ENCODE measurements at regions not wholly inside any gene's neighbourhood (a gene's known extent, or its start where the extent isn't known, plus 50 kb on each side); places are given as distances from the start of the nearest gene placed in this dataset.

DNA sequence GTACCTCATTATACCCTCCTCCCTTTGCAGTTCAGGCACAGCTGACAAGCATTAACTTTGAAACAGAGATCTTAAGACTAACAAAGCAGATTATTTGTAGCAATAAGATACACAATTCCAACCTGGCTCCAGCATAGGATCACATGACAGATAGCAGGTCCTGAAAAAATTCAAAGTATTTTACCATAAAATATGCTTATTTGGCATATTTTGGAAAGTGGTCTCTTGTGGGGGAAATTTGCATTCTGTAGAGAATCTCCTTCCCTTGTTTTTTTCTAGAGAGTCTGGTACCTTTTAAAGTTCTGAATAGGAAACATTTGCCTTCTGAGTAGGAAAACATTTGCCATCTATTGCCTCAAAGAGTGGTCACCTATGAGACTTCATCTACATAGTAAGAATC is 212.8 kb upstream of the SH3BP4 start:
- Histone ChIP-seq H3K36me3 (ENCODE audit: control insufficient read depth, insufficient read depth, low read length) (no peaks in the 10 kb centered on the region), H3K4me3 (ENCODE audit: low read depth, low read length) (no peak overlapping the region), H3K27me3 (ENCODE audit: control insufficient read depth, insufficient read depth, low read length) (no peaks in the 10 kb centered on the region)
- DNase-seq (ENCODE audit: low read depth): no peak
- TF ChIP-seq, protein P1, sequence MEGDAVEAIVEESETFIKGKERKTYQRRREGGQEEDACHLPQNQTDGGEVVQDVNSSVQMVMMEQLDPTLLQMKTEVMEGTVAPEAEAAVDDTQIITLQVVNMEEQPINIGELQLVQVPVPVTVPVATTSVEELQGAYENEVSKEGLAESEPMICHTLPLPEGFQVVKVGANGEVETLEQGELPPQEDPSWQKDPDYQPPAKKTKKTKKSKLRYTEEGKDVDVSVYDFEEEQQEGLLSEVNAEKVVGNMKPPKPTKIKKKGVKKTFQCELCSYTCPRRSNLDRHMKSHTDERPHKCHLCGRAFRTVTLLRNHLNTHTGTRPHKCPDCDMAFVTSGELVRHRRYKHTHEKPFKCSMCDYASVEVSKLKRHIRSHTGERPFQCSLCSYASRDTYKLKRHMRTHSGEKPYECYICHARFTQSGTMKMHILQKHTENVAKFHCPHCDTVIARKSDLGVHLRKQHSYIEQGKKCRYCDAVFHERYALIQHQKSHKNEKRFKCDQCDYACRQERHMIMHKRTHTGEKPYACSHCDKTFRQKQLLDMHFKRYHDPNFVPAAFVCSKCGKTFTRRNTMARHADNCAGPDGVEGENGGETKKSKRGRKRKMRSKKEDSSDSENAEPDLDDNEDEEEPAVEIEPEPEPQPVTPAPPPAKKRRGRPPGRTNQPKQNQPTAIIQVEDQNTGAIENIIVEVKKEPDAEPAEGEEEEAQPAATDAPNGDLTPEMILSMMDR (IDR thresholded peaks at IDR 0.05; ENCODE audit: insufficient read depth, low read length, poor library complexity, severe bottlenecking): no peak

DNA sequence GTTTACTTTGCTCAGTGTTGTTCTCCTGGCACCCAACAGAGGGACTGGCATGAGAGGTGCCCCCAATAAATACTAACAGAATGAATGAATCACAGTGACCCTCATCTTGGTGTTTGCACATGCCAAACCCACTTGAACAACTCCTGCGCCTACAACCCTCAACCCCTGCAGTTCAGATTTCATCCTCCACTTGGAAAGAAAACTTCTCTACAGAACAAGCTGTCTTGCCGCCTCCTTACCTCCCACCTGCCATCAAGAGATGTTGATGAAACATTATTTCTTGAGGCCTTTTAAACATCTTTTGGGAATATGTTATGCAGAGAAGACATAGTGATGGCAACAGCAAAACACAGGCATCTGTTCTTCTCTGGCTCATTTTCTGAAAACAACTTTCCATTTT is 216.0 kb upstream of the SH3BP4 start:
- DNase-seq (ENCODE audit: low read depth): no peak
- H3K4me3 ChIP-seq (ENCODE audit: low read depth, low read length): no peak overlapping the region
- no peaks in the 10 kb centered on the region for H3K36me3 ChIP-seq (ENCODE audit: control insufficient read depth, insufficient read depth, low read length)
- no peaks in the 10 kb centered on the region for H3K27me3 ChIP-seq (ENCODE audit: control insufficient read depth, insufficient read depth, low read length)
- TF ChIP-seq, protein P1 (IDR thresholded peaks at IDR 0.05; ENCODE audit: insufficient read depth, low read length, poor library complexity, severe bottlenecking): no peak

DNA sequence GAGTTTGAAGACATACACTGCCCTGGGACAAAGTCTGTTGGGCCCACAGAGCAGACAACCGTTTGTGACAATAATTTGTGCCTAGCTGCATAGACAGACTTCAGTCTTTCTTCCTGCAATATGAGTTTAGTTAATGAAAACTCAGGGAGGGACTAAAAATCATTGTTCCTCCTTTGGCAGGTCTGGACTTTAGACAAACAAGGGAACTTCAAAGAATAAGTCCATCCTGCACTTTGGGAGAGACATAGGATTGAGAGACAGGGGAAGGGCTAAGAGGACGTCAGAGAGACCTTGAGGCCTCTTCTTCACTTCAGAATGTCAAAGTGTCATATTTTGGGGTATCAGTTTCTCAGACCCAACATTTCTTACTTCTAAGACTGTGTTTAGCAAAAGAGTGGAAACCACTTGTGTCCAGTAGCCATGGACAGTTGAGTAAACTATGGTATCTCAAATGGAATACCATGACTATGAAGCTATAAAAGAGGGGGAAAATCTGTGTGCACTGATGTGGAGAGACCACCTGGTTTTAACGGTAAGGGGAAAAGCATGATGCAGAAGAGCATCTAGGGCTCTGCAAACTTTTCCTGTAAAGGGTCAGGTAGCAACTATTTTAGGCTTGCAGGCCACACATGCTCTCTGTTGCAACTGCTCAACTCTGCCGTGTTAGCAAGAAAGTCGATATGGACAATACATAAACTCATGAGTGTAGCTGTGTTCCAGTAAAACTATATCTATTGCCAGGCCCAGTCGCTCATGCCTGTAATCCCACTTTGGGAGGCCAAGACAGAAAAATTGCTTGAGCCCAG is 217.8 kb upstream of the SH3BP4 start:
- no peaks in the 10 kb centered on the region for H3K36me3 ChIP-seq (ENCODE audit: control insufficient read depth, insufficient read depth, low read length)
- DNase-seq (ENCODE audit: low read depth): no peak
- TF ChIP-seq, protein P1 (IDR thresholded peaks at IDR 0.05; ENCODE audit: insufficient read depth, low read length, poor library complexity, severe bottlenecking): no peak
- H3K4me3 ChIP-seq (ENCODE audit: low read depth, low read length): no peak overlapping the region
- H3K27me3 ChIP-seq (ENCODE audit: control insufficient read depth, insufficient read depth, low read length): no peaks in the 10 kb centered on the region

DNA sequence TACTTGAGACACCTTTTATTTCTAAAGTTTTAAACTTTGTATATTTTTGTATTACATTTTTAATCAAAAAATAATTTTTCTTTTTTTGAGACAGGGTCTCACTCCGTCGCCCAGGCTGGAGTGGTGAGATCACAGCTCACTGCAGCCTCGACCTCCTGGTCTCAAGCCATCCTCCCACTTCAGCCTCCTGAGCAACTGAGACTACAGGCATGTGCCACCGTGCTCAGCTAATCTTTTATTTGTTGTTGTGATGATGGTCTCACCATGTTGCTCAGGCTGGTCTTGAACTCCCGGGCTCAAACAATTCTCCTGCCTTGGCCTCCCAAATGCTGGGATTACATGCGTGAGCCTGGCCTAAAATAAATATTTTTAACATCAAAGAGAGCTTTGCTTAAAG is 218.7 kb upstream of the SH3BP4 start:
- DNase-seq (ENCODE audit: low read depth): no peak
- TF ChIP-seq, protein P1 (IDR thresholded peaks at IDR 0.05; ENCODE audit: insufficient read depth, low read length, poor library complexity, severe bottlenecking): no peak
- no peak overlapping the region for H3K4me3 ChIP-seq (ENCODE audit: low read depth, low read length)
- no peaks in the 10 kb centered on the region for H3K27me3 ChIP-seq (ENCODE audit: control insufficient read depth, insufficient read depth, low read length)
- H3K36me3 ChIP-seq (ENCODE audit: control insufficient read depth, insufficient read depth, low read length): no peaks in the 10 kb centered on the region

DNA sequence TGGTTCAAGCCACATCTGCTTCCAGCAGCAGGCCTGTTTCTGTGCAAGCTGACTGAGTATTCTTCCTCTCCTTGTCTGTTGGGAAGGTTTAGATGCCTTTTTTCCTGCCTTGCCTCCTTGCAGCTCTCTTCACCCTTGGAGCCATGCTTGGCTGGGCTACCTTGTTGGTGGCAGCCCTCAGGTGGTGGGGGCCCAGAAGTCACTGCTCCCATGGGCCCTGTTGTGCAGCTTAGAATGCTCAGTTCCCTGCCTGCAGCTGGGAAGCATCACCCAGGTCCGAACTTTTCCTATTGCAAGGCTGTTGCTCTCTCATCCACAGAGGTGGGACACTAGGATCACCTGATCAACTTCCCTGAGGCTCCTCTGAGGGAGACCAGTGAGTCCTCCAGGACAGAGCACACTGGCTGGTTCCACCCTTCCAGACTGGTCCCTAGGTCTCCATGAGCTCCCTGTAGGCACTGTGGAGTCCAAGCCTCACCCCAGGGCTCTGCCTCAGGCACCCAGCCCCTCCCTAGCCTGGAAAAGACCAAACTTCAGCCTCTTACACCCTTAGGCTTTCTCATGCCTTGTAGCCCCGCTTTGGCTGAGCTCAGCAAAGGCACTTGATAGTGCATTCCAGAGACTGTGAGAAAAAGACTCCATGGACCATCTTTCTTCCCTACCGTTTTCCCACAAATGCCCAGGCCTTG is 219.3 kb upstream of the SH3BP4 start:
- Histone ChIP-seq H3K4me3 (ENCODE audit: low read depth, low read length) (no peak overlapping the region), H3K36me3 (ENCODE audit: control insufficient read depth, insufficient read depth, low read length) (no peaks in the 10 kb centered on the region), H3K27me3 (ENCODE audit: control insufficient read depth, insufficient read depth, low read length) (no peaks in the 10 kb centered on the region)
- DNase-seq (ENCODE audit: low read depth): no peak
- TF ChIP-seq, protein P1 (IDR thresholded peaks at IDR 0.05; ENCODE audit: insufficient read depth, low read length, poor library complexity, severe bottlenecking): no peak
